ENCODE measurements at regions not wholly inside any gene's neighbourhood (a gene's known extent, or its start where the extent isn't known, plus 50 kb on each side); places are given as distances from the start of the nearest gene placed in this dataset.

DNA sequence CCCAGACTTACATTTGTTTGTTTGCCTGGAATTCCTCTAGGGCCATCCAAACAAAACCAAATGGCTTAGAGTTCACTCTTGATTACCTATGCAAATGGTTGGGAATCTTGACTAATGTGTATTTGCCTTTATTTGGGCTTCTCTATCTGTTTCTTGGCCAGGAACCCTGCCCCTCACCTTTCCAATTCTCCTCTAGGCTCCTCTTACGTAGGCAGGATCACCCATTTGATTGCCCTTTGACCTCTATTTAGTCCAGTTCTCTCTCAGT, 123.0 kb upstream of the DYRK2 start:
- no peaks in the 10 kb centered on the region for H3K9me3 ChIP-seq (replicated peaks; ENCODE audit: control insufficient read depth, insufficient read depth, low read depth, low read length)
- no TSS peak for BruUV-seq (replicated peaks)
- H3K36me3 ChIP-seq (ENCODE audit: control insufficient read depth, insufficient read depth, low read length) = no peaks in the 10 kb centered on the region
- H3K27me3 ChIP-seq (ENCODE audit: control insufficient read depth in 2 of 2, insufficient read depth in 2 of 2, low read length in 2 of 2) = 0 out of 5 replicates have a peak, but pooled peaks cover 0 to 2% of the 10 kb centered on the region in 2 experiments
- in situ Hi-C loops (cut with MboI) = no loop called here
- H3K4me3 ChIP-seq = no peak overlapping the region
- H2AFZ ChIP-seq (ENCODE audit: low read depth, low read length) = no peak overlapping the region
- H3K9me1 ChIP-seq (ENCODE audit: control insufficient read depth, insufficient read depth, low read length) = no peaks in the 10 kb centered on the region
- no peaks in the 10 kb centered on the region for H3K4me1 ChIP-seq (replicated peaks in 1 of 2; ENCODE audit: control insufficient read depth in 2 of 2, insufficient read depth in 2 of 2, low read length in 2 of 2)
- TF ChIP-seq, protein P1, sequence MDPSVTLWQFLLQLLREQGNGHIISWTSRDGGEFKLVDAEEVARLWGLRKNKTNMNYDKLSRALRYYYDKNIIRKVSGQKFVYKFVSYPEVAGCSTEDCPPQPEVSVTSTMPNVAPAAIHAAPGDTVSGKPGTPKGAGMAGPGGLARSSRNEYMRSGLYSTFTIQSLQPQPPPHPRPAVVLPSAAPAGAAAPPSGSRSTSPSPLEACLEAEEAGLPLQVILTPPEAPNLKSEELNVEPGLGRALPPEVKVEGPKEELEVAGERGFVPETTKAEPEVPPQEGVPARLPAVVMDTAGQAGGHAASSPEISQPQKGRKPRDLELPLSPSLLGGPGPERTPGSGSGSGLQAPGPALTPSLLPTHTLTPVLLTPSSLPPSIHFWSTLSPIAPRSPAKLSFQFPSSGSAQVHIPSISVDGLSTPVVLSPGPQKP (CRISPR knock-in tag; IDR thresholded peaks at IDR 0.05) = no peak
- TF ChIP-seq, protein P2, sequence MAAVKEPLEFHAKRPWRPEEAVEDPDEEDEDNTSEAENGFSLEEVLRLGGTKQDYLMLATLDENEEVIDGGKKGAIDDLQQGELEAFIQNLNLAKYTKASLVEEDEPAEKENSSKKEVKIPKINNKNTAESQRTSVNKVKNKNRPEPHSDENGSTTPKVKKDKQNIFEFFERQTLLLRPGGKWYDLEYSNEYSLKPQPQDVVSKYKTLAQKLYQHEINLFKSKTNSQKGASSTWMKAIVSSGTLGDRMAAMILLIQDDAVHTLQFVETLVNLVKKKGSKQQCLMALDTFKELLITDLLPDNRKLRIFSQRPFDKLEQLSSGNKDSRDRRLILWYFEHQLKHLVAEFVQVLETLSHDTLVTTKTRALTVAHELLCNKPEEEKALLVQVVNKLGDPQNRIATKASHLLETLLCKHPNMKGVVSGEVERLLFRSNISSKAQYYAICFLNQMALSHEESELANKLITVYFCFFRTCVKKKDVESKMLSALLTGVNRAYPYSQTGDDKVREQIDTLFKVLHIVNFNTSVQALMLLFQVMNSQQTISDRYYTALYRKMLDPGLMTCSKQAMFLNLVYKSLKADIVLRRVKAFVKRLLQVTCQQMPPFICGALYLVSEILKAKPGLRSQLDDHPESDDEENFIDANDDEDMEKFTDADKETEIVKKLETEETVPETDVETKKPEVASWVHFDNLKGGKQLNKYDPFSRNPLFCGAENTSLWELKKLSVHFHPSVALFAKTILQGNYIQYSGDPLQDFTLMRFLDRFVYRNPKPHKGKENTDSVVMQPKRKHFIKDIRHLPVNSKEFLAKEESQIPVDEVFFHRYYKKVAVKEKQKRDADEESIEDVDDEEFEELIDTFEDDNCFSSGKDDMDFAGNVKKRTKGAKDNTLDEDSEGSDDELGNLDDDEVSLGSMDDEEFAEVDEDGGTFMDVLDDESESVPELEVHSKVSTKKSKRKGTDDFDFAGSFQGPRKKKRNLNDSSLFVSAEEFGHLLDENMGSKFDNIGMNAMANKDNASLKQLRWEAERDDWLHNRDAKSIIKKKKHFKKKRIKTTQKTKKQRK (IDR thresholded peaks at IDR 0.05; ENCODE audit: borderline replicate concordance, low read depth, low read length) = no peak
- TF ChIP-seq JUND (IDR thresholded peaks at IDR 0.05; ENCODE audit: borderline replicate concordance, low read depth, low read length) = no peak
- no peak for TF ChIP-seq JUND (tag; IDR thresholded peaks at IDR 0.05; ENCODE audit: borderline replicate concordance, low read depth, low read length)
- no peak for TF ChIP-seq ZSCAN32 (CRISPR knock-in tag; IDR thresholded peaks at IDR 0.05)
- TF ChIP-seq ZNF696 (CRISPR knock-in tag; conservative IDR thresholded peaks at IDR 0.05) = no peak
- TF ChIP-seq ZNF76 (CRISPR knock-in tag; IDR thresholded peaks at IDR 0.05; ENCODE audit: borderline replicate concordance) = no peak
- TF ChIP-seq EP400 (IDR thresholded peaks at IDR 0.05) = no peak
- TF ChIP-seq HBP1 (CRISPR knock-in tag; IDR thresholded peaks at IDR 0.05) = no peak
- TF ChIP-seq, protein P3, sequence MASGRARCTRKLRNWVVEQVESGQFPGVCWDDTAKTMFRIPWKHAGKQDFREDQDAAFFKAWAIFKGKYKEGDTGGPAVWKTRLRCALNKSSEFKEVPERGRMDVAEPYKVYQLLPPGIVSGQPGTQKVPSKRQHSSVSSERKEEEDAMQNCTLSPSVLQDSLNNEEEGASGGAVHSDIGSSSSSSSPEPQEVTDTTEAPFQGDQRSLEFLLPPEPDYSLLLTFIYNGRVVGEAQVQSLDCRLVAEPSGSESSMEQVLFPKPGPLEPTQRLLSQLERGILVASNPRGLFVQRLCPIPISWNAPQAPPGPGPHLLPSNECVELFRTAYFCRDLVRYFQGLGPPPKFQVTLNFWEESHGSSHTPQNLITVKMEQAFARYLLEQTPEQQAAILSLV (tag; IDR thresholded peaks at IDR 0.05) = no peak
- no peak for TF ChIP-seq MTA2 (IDR thresholded peaks at IDR 0.05; ENCODE audit: low read depth)
- no peak for TF ChIP-seq RBBP5 (IDR thresholded peaks at IDR 0.05; ENCODE audit: borderline replicate concordance, insufficient read depth, low read length, poor library complexity, severe bottlenecking)
- TF ChIP-seq CAMTA2 (CRISPR knock-in tag; conservative IDR thresholded peaks at IDR 0.05) = no peak
- TF ChIP-seq ZNF445 (CRISPR knock-in tag; IDR thresholded peaks at IDR 0.05; ENCODE audit: low read depth) = no peak
- no peak overlapping the region for H3K9ac ChIP-seq (ENCODE audit: insufficient read depth in 1 of 2, low read depth in 2 of 2, low read length in 2 of 2)
- no peak for FAIRE-seq
- H3K4me2 ChIP-seq (ENCODE audit: insufficient read depth, low read length) = no peak overlapping the region
- no peak overlapping the region for H3K27ac ChIP-seq (ENCODE audit: extremely low read depth, low read depth, low read length)
- ChIA-PET POLR2A (interaction anchor here (0.6 kb wide), 2 partner anchors 178 to 382 kb away, joined by 3 to 4 read pairs; no protein-coding TSS in a partner anchor), CTCF (ENCODE audit: low intra/inter-chr PET ratio) (no interaction called here)
- DNase-seq (ENCODE audit: extremely low read depth in 1 of 4, low spot score in 3 of 4) = no peak
- no peaks in the 10 kb centered on the region for H3K79me2 ChIP-seq (ENCODE audit: control insufficient read depth, insufficient read depth, low read length)
- intact Hi-C loops (cut with micrococcal nuclease) = no loop called here
- WGBS (ENCODE audit: insufficient coverage, low coverage, missing lambda C conversion rate) = 0% methylated on average over 1 of the region's 1 CpG
- no peak for ATAC-seq
- H4K20me1 ChIP-seq (replicated peaks; ENCODE audit: control insufficient read depth, insufficient read depth, low read length) = no peaks in the 10 kb centered on the region

All from K562 (cell line).